Effector memory CD8-positive, alpha-beta T cell (primary cell): ENCODE measurements at regions not wholly inside any gene's neighbourhood (a gene's known extent, or its start where the extent isn't known, plus 50 kb on each side); places are given as distances from the start of the nearest gene placed in this dataset.

Source experiments
- ATAC-seq: fragments of 150-1000 bp; cut with Tn5 transposase; replicated peaks from 2 replicates; pipeline ENCODE4 v1.10.0; 2021; ENCODE audit warnings: mild to moderate bottlenecking, moderate library complexity
- DNase-seq, 3 experiments: peaks; one replicate each; pipeline ENCODE4 v3.0.0; 2021
- H3K27ac Mint-ChIP-seq, 2 donors: one replicate each; pipeline ENCODE4 v1.8.0; 2022; ENCODE audit warnings: mild to moderate bottlenecking in 2 of 2, mixed read lengths in 2 of 2, moderate library complexity in 2 of 2
- H3K27me3 Mint-ChIP-seq, 2 donors: one replicate each; pipeline ENCODE4 v1.8.0; 2022; ENCODE audit warnings: mixed read lengths in 2 of 2
- H3K36me3 Mint-ChIP-seq: one replicate; pipeline ENCODE4 v1.8.0; 2022; ENCODE audit warnings: mild to moderate bottlenecking, moderate library complexity, mixed read lengths; ENCODE audit not compliant: insufficient read depth
- H3K4me1 Mint-ChIP-seq, 2 donors: one replicate each; pipeline ENCODE4 v1.8.0; 2022; ENCODE audit warnings: low read depth in 2 of 2, mixed read lengths in 2 of 2
- H3K4me3 Mint-ChIP-seq, 2 donors: one replicate each; pipeline ENCODE4 v1.8.0; 2022; ENCODE audit warnings: mild to moderate bottlenecking in 2 of 2, mixed read lengths in 2 of 2, moderate library complexity in 2 of 2
- H3K9me3 Mint-ChIP-seq, 2 donors: one replicate each; pipeline ENCODE4 v1.8.0; 2022; ENCODE audit warnings: mixed read lengths in 2 of 2

DNA sequence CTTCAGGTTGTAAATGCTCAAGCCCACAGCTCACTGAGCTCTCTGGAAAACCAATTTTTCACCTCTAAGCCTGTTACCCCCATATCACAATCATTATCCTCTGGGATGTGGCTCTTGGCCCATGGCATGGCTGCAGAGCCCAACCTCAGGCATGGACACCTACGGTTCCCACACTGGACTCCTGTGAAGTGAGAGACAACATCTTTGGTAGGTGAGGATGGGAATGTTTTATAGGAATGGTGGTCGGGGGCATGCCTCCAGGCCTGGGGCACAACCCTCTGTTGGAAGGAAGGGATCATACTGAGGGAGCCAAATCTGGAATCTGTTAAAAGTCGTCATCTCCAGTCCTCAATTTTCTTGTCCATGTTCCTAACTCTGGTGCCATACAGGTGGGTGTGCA is 179.1 kb downstream of the FOXD2 start:
- Mint-ChIP-seq H3K27ac (no peak overlapping the region), H3K36me3 (no peaks in the 10 kb centered on the region), H3K27me3 (peaks cover 17 to 21% of the 10 kb centered on the region in 2 donors), H3K4me1 (no peaks in the 10 kb centered on the region), H3K4me3 (no peak overlapping the region), H3K9me3 (no peaks in the 10 kb centered on the region)
- no peak for DNase-seq
- no peak for ATAC-seq

DNA sequence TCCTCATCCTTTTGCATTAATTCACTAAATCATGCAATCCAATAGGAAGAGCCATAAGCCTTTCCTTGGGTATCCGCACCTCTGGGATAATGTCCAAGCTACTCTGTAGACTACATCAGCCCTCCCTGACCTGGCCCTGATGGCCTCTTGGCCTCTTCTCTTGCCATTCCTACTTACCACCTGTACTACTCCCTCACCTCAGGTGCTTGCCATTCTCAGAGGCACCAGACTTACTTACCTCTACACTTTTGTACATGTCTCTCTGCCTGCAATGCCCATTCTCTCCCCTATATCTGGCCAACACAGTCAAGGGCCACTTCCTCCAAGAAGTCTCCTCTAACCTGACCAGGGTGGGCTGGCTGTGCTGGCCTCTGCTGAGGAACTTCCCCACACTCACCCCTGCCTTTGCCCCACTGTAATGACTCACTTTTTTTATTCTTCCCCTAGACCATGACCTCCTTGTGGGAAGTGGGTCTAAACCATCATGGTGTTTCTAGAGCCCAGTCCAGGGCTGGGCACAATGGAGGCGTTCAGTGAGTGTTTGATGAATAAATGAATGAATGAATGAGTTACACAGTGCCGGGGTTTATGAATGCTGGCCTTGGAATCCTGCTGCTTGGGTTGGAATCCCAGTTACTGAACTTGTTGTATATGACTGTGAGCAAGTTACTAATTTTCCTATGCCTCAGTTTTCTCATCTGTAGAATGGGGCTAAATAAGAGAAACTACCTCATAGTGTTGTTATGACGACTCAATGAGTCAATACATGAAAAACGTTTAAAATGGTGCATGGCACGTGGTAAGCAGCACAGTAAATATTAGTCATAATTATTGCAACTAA is 179.8 kb downstream of the FOXD2 start:
- no peak for ATAC-seq
- no peaks in the 10 kb centered on the region for H3K4me1 Mint-ChIP-seq
- no peak for DNase-seq
- H3K36me3 Mint-ChIP-seq, result no peaks in the 10 kb centered on the region
- H3K9me3 Mint-ChIP-seq, result no peaks in the 10 kb centered on the region
- peaks cover 21 to 28% of the 10 kb centered on the region in 2 donors for H3K27me3 Mint-ChIP-seq
- no peak overlapping the region for H3K27ac Mint-ChIP-seq
- H3K4me3 Mint-ChIP-seq, result no peak overlapping the region

GRCh38 chr1:47618222-47618720 is 180.4 kb downstream of the FOXD2 start:
- H3K9me3 Mint-ChIP-seq, result no peaks in the 10 kb centered on the region
- peaks cover 27 to 35% of the 10 kb centered on the region in 2 donors for H3K27me3 Mint-ChIP-seq
- no peak overlapping the region for H3K27ac Mint-ChIP-seq
- H3K4me1 Mint-ChIP-seq, result no peaks in the 10 kb centered on the region
- DNase-seq, result no peak
- ATAC-seq, result no peak
- no peaks in the 10 kb centered on the region for H3K36me3 Mint-ChIP-seq
- no peak overlapping the region for H3K4me3 Mint-ChIP-seq

GRCh38 chr1:47618830-47619229 is 181.0 kb downstream of the FOXD2 start:
- Mint-ChIP-seq H3K36me3 (no peaks in the 10 kb centered on the region), H3K27ac (no peak overlapping the region), H3K4me1 (no peaks in the 10 kb centered on the region), H3K4me3 (no peak overlapping the region), H3K9me3 (no peaks in the 10 kb centered on the region), H3K27me3 (peaks cover 28 to 40% of the 10 kb centered on the region in 2 donors)
- ATAC-seq, result no peak
- DNase-seq, result no peak

DNA sequence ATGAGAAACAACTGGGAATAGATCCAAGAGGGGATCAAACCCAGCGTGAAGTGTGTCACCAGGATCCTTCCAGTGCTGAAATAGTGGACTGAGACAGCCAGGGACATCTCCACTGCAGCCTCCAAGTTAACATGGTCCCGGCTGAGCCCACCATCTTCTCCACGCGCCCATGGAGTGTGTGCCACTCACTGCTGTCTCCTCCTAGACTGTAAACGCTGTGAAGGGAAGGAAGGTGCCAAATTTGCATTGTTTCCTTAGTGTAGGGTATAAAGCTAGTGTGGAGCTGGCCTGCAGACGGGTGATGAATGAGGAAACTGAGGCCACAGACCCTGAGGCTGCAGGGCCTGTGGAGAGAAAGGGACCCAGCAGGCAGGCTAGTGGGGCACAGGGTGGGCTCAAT is 183.6 kb downstream of the FOXD2 start:
- H3K27me3 Mint-ChIP-seq, result peaks cover 21 to 62% of the 10 kb centered on the region in 2 donors
- no peak overlapping the region for H3K27ac Mint-ChIP-seq
- no peaks in the 10 kb centered on the region for H3K9me3 Mint-ChIP-seq
- DNase-seq (no peak), ATAC-seq (no peak)
- H3K4me3 Mint-ChIP-seq, result no peak overlapping the region
- no peaks in the 10 kb centered on the region for H3K4me1 Mint-ChIP-seq
- H3K36me3 Mint-ChIP-seq, result no peaks in the 10 kb centered on the region

DNA sequence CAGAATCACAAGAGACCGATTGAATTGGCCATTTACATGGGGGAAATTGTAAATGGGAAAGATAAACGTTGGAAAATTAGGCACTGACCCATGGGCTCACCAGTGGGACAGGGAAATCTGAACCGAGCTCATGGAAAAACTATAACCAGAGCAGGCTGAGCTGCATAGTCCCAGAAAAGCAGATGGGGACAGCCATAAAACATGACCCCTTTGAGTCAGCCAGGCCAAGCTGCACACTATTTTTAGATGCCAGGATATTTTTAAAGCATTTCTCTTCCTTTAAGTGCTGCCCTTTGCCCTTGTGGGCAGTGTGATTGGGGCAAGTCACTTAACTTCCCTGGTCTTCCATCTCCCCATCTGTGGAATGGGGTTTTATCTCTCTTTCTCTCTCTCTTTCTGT is 184.1 kb downstream of the FOXD2 start:
- H3K36me3 Mint-ChIP-seq, result no peaks in the 10 kb centered on the region
- H3K27ac Mint-ChIP-seq, result no peak overlapping the region
- no peak for ATAC-seq
- DNase-seq, result no peak
- H3K27me3 Mint-ChIP-seq, result peaks cover 26 to 67% of the 10 kb centered on the region in 2 donors
- no peaks in the 10 kb centered on the region for H3K4me1 Mint-ChIP-seq
- no peak overlapping the region for H3K4me3 Mint-ChIP-seq
- no peaks in the 10 kb centered on the region for H3K9me3 Mint-ChIP-seq

DNA sequence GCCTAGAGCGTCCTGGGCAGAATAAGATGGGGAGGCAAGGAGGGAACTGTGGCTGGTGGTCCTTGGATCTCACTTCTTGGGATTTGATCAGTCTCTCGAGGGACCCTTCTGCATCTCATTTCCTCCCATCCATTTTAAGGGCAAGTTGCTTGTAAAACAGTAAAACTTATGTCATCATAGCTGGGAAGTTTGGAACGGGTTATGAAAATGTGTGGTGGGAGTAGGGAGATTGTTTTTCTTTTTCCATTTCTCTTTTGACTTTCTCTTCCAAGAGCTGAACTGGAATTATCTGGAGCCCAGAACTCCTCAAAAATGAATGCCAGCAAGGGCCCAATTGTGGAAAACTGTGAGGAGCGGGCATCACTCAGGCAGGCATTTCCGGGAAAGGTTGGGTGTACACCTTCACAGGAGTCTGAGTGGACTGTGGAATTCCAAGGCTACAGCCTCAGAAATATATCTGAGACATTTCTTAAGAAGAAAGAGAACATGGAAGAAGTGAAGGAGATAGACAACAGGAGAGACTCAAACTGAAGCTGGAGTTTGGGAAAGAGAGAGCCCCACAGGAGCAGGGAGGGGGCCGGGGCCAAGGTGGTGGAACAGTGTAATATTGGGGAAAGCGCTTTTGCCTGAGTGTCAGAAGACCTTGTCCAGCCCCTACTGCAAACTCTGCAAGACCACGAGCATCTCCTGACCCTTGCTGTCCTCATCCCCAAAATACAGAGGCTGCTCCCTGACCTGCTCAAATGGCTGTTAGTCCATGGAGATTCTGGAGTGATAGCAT is 185.1 kb downstream of the FOXD2 start:
- Mint-ChIP-seq H3K9me3 (no peaks in the 10 kb centered on the region), H3K27ac (no peak overlapping the region)
- DNase-seq, result no peak

DNA sequence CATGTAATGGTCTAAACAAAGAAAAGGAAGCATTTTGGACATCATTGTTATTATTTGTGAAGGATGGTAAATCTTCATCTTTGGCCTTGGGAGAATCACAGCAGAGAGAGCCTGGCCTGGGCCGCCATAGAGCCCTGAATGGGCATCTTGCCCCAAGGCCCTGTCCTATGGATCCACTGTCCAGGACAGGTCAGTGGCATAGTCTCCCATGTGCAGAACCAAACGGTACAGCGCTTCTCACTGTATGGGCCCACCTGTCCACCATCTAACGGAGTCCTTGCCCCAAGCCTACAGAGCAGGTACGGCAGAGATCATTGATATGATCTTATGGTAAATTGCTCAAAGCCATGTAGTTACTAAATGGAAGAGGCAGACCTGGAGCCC is 185.7 kb downstream of the FOXD2 start:
- no peak for DNase-seq
- no peaks in the 10 kb centered on the region for H3K4me1 Mint-ChIP-seq
- peaks cover 32 to 71% of the 10 kb centered on the region in 2 donors for H3K27me3 Mint-ChIP-seq
- H3K27ac Mint-ChIP-seq, result no peak overlapping the region
- H3K4me3 Mint-ChIP-seq, result no peak overlapping the region
- no peak for ATAC-seq
- H3K36me3 Mint-ChIP-seq, result no peaks in the 10 kb centered on the region
- H3K9me3 Mint-ChIP-seq, result no peaks in the 10 kb centered on the region

More for the DNA sequence above, 185.1 kb downstream of the FOXD2 start:
- ATAC-seq, result no peak
- Mint-ChIP-seq H3K36me3 (no peaks in the 10 kb centered on the region), H3K4me3 (no peak overlapping the region), H3K27me3 (peaks cover 29 to 68% of the 10 kb centered on the region in 2 donors), H3K4me1 (no peaks in the 10 kb centered on the region)

- H3K4me1 Mint-ChIP-seq, result no peaks in the 10 kb centered on the region
- no peak for ATAC-seq
- DNase-seq, result no peak
- H3K27ac Mint-ChIP-seq, result no peak overlapping the region
- H3K36me3 Mint-ChIP-seq, result peaks cover 4% of the 10 kb centered on the region
- H3K4me3 Mint-ChIP-seq, result no peak overlapping the region
- H3K9me3 Mint-ChIP-seq, result no peaks in the 10 kb centered on the region
- H3K27me3 Mint-ChIP-seq, result peaks cover 35 to 71% of the 10 kb centered on the region in 2 donors
Observed at GRCh38 chr1:47624531-47624930, 186.7 kb downstream of the FOXD2 start.

DNA sequence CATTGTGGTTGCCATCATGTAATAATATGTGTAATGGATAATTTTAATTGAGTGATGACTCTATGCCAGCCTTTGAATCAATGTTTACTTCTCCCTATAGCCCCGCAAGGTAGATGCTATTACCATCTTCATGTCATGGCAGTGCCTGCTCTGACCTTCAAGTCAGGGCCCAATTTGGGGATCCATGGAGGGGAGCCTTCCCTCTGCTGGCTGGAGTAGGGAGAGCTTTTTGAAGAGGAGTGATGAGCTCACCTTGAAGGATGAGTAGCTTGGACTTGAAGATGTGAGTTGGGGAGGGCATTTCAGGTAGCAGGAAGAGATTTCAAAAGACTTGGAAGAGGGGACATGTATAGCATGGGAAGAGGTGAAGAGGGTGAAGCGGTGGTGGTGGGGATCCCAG is 189.2 kb downstream of the FOXD2 start:
- Mint-ChIP-seq H3K9me3 (no peaks in the 10 kb centered on the region), H3K36me3 (peaks cover 4% of the 10 kb centered on the region), H3K27me3 (peaks cover 48 to 82% of the 10 kb centered on the region in 2 donors), H3K4me3 (no peak overlapping the region), H3K4me1 (no peaks in the 10 kb centered on the region), H3K27ac (no peak overlapping the region)
- DNase-seq, result no peak
- ATAC-seq, result no peak

DNA sequence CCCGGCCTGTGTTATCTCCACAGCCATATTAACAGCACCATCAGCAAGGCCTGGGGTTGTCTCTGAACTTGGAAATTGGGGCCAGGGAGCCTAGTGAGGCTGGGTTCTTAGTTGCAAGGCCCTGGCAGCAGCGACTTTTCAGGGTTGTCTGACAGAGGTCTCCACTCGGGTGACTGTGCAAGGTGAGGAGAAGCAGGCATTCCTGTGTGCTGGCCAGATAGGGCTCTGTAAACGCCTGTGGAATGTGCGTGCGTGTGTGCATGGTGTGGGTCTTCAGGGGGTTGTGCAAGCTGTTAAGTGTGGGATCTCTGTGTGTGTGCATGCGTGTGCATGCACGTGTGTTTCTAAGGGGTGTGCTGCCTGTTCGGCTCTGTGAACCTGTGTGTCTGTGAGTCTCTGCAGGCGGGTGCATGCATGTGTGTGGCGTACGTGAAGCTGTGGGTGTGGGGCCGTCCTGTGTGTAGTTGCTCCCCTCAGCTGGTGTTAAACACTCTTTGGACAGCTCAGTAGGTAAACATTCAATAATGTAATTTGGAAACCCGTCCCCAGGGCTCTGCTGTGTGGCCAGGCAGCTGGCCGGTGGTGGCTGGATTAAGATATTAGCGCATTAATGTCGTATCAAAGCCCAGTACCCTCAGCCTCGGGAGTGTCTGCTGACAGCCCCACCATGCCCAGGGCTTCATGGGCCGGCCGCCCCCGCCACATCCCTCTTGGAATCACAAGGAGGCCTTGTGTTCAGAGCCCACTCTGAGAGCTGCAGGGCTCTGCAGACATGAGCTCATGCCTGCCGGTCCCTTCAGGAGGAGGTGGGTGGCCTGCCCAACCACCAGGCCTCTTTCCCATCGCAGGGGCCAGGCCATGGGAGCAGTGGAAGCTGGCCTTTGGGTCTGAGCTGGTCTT is 189.9 kb downstream of the FOXD2 start:
- H3K4me3 Mint-ChIP-seq, result no peak overlapping the region
- H3K36me3 Mint-ChIP-seq, result peaks cover 4% of the 10 kb centered on the region
- ATAC-seq (no peak), DNase-seq (no peak)
- H3K27me3 Mint-ChIP-seq, result peaks cover 50 to 81% of the 10 kb centered on the region in 2 donors
- H3K27ac Mint-ChIP-seq, result no peak overlapping the region
- H3K9me3 Mint-ChIP-seq, result no peaks in the 10 kb centered on the region
- H3K4me1 Mint-ChIP-seq, result peaks cover 0 to 2% of the 10 kb centered on the region in 2 donors

GRCh38 chr1:47629201-47629600 is 191.4 kb downstream of the FOXD2 start:
- H3K27me3 Mint-ChIP-seq, result peaks cover 54 to 77% of the 10 kb centered on the region in 2 donors
- peaks cover 4% of the 10 kb centered on the region for H3K36me3 Mint-ChIP-seq
- H3K4me3 Mint-ChIP-seq, result no peak overlapping the region
- ATAC-seq (no peak), DNase-seq (no peak)
- H3K9me3 Mint-ChIP-seq, result no peaks in the 10 kb centered on the region
- no peak overlapping the region for H3K27ac Mint-ChIP-seq
- H3K4me1 Mint-ChIP-seq, result peaks cover 0 to 2% of the 10 kb centered on the region in 2 donors

DNA sequence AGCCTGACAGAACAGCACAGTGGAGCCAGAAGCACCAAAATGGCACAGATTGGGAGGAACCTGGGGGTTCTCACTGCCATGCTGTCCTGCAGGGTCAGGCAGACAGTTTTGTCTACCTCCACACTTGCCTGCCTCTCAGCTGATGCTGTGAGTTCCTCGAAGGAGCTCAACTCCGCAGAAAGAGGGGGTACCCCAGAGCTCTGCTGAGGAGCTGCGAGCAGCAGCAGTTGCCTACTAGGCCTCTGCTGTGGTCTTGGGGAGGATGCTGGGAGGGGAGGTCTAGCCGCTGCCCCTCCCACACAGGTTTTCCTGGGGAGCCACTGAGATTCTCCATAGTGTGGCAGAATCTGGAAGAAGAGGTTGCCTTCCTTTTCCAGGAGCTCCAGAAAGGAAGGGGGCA is 192.5 kb downstream of the FOXD2 start:
- H3K27me3 Mint-ChIP-seq, result peaks cover 56 to 72% of the 10 kb centered on the region in 2 donors
- H3K4me3 Mint-ChIP-seq, result no peak overlapping the region
- ATAC-seq (no peak), DNase-seq (no peak)
- peaks cover 0 to 2% of the 10 kb centered on the region in 2 donors for H3K4me1 Mint-ChIP-seq
- H3K9me3 Mint-ChIP-seq, result no peaks in the 10 kb centered on the region
- peaks cover 4% of the 10 kb centered on the region for H3K36me3 Mint-ChIP-seq
- H3K27ac Mint-ChIP-seq, result no peak overlapping the region
